Thoracic aorta (tissue), 2 donors: ENCODE measurements at regions not wholly inside any gene's neighbourhood (a gene's known extent, or its start where the extent isn't known, plus 50 kb on each side); places are given as distances from the start of the nearest gene placed in this dataset.

ENCODE experiments used
- ATAC-seq: fragments of 150-250 bp; one replicate; pipeline ENCODE4 v1.8.0; 2017; ENCODE audit warnings: low read depth; ENCODE audit not compliant: insufficient number of reproducible peaks, low FRiP score
- DNase-seq: peaks from one replicate; pipeline ENCODE4 v3.0.0-alpha.2; 2020; ENCODE audit warnings: low spot score
- H3K27ac ChIP-seq, 2 donors: fragments of 200-600 bp; sonication (generic); 1 replicate in 1 of 2; 2 replicates in 1 of 2; pipeline ENCODE4 v1.5.1; 2016; ENCODE audit warnings: mild to moderate bottlenecking in 2 of 2, moderate library complexity in 2 of 2
- H3K27me3 ChIP-seq: fragments of 200-600 bp; sonication (generic); replicated peaks from 2 replicates; pipeline ENCODE4 v1.6.0; 2016; ENCODE audit warnings: mild to moderate bottlenecking; ENCODE audit not compliant: insufficient read depth
- H3K36me3 ChIP-seq: fragments of 200-600 bp; sonication (generic); one replicate; pipeline ENCODE4 v1.5.1; 2016
- H3K4me1 ChIP-seq, 2 donors: fragments of 200-600 bp; sonication (generic); 1 replicate in 1 of 2; 2 replicates in 1 of 2; pipeline versions ENCODE4 v1.5.1 to v1.6.0; 2016; ENCODE audit warnings: low read depth in 2 of 2, mild to moderate bottlenecking in 1 of 2; ENCODE audit not compliant: control insufficient read depth in 1 of 2
- H3K4me3 ChIP-seq: fragments of 200-600 bp; sonication (generic); 2 replicates; pipeline ENCODE4 v1.5.1; 2016; ENCODE audit warnings: mild to moderate bottlenecking
- H3K9me3 ChIP-seq: fragments of 200-600 bp; sonication (generic); 2 replicates; pipeline ENCODE4 v1.5.1; 2016
- CTCF ChIP-seq: fragments of 200-600 bp; sonication (generic); IDR thresholded peaks from one replicate; pipeline ENCODE4 v1.5.1; 2019; ENCODE audit warnings: antibody characterized with exemption

GRCh38 chr2:217732992-217733391 is 269.8 kb downstream of the TNS1 start:
- Histone ChIP-seq H3K36me3 (peaks cover 8% of the 10 kb centered on the region), H3K27me3 (no peaks in the 10 kb centered on the region), H3K9me3 (no peaks in the 10 kb centered on the region), H3K27ac (peak overlapping the region; percentile 35 to 42), H3K4me3 (no peak overlapping the region), H3K4me1 (peaks cover 11 to 94% of the 10 kb centered on the region in 2 donors)
- TF ChIP-seq CTCF = no peak
- ATAC-seq (no peak), DNase-seq (no peak)

GRCh38 chr2:217731805-217732204 is 271.0 kb downstream of the TNS1 start:
- no peak overlapping the region for H3K4me3 ChIP-seq
- no peak for DNase-seq
- no peak for ATAC-seq
- no peak for TF ChIP-seq CTCF
- H3K27ac ChIP-seq = peak overlapping the region; percentile 3 to 35
- no peaks in the 10 kb centered on the region for H3K27me3 ChIP-seq
- peaks cover 11 to 94% of the 10 kb centered on the region in 2 donors for H3K4me1 ChIP-seq
- peaks cover 6% of the 10 kb centered on the region for H3K36me3 ChIP-seq
- H3K9me3 ChIP-seq = no peaks in the 10 kb centered on the region

- TF ChIP-seq CTCF = no peak
- no peaks in the 10 kb centered on the region for H3K36me3 ChIP-seq
Measured at GRCh38 chr2:217729421-217730053, 273.3 kb downstream of the TNS1 start.

GRCh38 chr2:217727801-217728200 is 275.0 kb downstream of the TNS1 start:
- ATAC-seq (no peak), DNase-seq (no peak)
- Histone ChIP-seq H3K27ac (no peak overlapping the region), H3K36me3 (peaks cover 4% of the 10 kb centered on the region), H3K4me1 (peaks cover 8 to 56% of the 10 kb centered on the region in 2 donors), H3K9me3 (no peaks in the 10 kb centered on the region), H3K4me3 (no peak overlapping the region), H3K27me3 (no peaks in the 10 kb centered on the region)
- TF ChIP-seq CTCF = no peak

More at GRCh38 chr2:217729421-217730053, 273.3 kb downstream of the TNS1 start:
- Histone ChIP-seq H3K4me1 (peaks cover 11 to 74% of the 10 kb centered on the region in 2 donors), H3K4me3 (no peak overlapping the region), H3K27ac (peak overlapping the region in 1 of 2 donors; percentile 44), H3K9me3 (no peaks in the 10 kb centered on the region), H3K27me3 (no peaks in the 10 kb centered on the region)
- no peak for DNase-seq
- no peak for ATAC-seq

- Histone ChIP-seq H3K27ac (no peak overlapping the region), H3K4me1 (peaks cover 2 to 32% of the 10 kb centered on the region in 2 donors), H3K9me3 (no peaks in the 10 kb centered on the region), H3K4me3 (no peak overlapping the region), H3K27me3 (no peaks in the 10 kb centered on the region), H3K36me3 (peaks cover 7% of the 10 kb centered on the region)
- DNase-seq = no peak
- no peak for ATAC-seq
- no peak for TF ChIP-seq CTCF
Measured at GRCh38 chr2:217725409-217725808, 277.4 kb downstream of the TNS1 start.
